ENCODE measurements at regions not wholly inside any gene's neighbourhood (a gene's known extent, or its start where the extent isn't known, plus 50 kb on each side); places are given as distances from the start of the nearest gene placed in this dataset.

GRCh38 chr4:89660444-89661172, 176.4 kb downstream of the SNCA start:
- Mint-ChIP-seq H3K4me3 (no peak overlapping the region), H3K27me3 (ENCODE audit: insufficient read depth) (no peaks in the 10 kb centered on the region), H3K9me3 (no peaks in the 10 kb centered on the region), H3K4me1 (peaks cover 5% of the 10 kb centered on the region), H3K36me3 (ENCODE audit: low read depth) (no peaks in the 10 kb centered on the region), H3K27ac (peak overlapping the region; percentile 87)
- 97 to 100% methylated on average over 1 to 4 of the region's 4 CpGs for WGBS, 2 experiments (ENCODE audit: insufficient coverage in 1 of 2, insufficient read length in 1 of 2)
- Histone ChIP-seq H3K36me3 (ENCODE audit: control insufficient read depth, insufficient read depth, low read length) (no peaks in the 10 kb centered on the region), H3K27me3 (ENCODE audit: control insufficient read depth, insufficient read depth, low read length, poor library complexity, severe bottlenecking) (no peaks in the 10 kb centered on the region), H3K9ac (ENCODE audit: extremely low read depth, low read length, poor library complexity, severe bottlenecking) (no peak overlapping the region), H3K4me3 (ENCODE audit: low read length) (no peak overlapping the region), H3K27ac (ENCODE audit: low read depth, low read length) (no peak overlapping the region), H3K4me1 (ENCODE audit: control insufficient read depth, insufficient read depth, low read length) (no peaks in the 10 kb centered on the region), H3K9me3 (ENCODE audit: control insufficient read depth, low read length) (no peaks in the 10 kb centered on the region)
- TF ChIP-seq CTCF (conservative IDR thresholded peaks at IDR 0.05): no peak
- no peak for DNase-seq

GRCh38 chr4:89658701-89659024, 178.3 kb downstream of the SNCA start:
- DNase-seq: no peak
- Mint-ChIP-seq H3K9me3 (no peaks in the 10 kb centered on the region), H3K4me3 (no peak overlapping the region), H3K27ac (no peak overlapping the region), H3K27me3 (ENCODE audit: insufficient read depth) (no peaks in the 10 kb centered on the region), H3K4me1 (peaks cover 5% of the 10 kb centered on the region), H3K36me3 (ENCODE audit: low read depth) (no peaks in the 10 kb centered on the region)
- Histone ChIP-seq H3K9ac (ENCODE audit: extremely low read depth, low read length, poor library complexity, severe bottlenecking) (no peak overlapping the region), H3K9me3 (ENCODE audit: control insufficient read depth, low read length) (no peaks in the 10 kb centered on the region), H3K4me3 (ENCODE audit: low read length) (no peak overlapping the region), H3K4me1 (ENCODE audit: control insufficient read depth, insufficient read depth, low read length) (no peaks in the 10 kb centered on the region), H3K27me3 (ENCODE audit: control insufficient read depth, insufficient read depth, low read length, poor library complexity, severe bottlenecking) (no peaks in the 10 kb centered on the region), H3K27ac (ENCODE audit: low read depth, low read length) (no peak overlapping the region), H3K36me3 (ENCODE audit: control insufficient read depth, insufficient read depth, low read length) (no peaks in the 10 kb centered on the region)
- WGBS, 2 experiments (ENCODE audit: insufficient coverage in 1 of 2, insufficient read length in 1 of 2): 96 to 100% methylated on average over 2 of the region's 2 CpGs
- TF ChIP-seq CTCF (conservative IDR thresholded peaks at IDR 0.05): no peak

GRCh38 chr4:89657931-89658700, 178.8 kb downstream of the SNCA start:
- Mint-ChIP-seq H3K36me3 (ENCODE audit: low read depth) (no peaks in the 10 kb centered on the region), H3K4me3 (no peak overlapping the region)

More at GRCh38 chr4:89657931-89658700, 178.8 kb downstream of the SNCA start:
- Mint-ChIP-seq H3K4me1 (peaks cover 5% of the 10 kb centered on the region), H3K27ac (no peak overlapping the region), H3K9me3 (no peaks in the 10 kb centered on the region), H3K27me3 (ENCODE audit: insufficient read depth) (no peaks in the 10 kb centered on the region)
- DNase-seq: no peak
- no peaks in the 10 kb centered on the region for H3K9me3 ChIP-seq (ENCODE audit: control insufficient read depth, low read length)
- 63% methylated on average over 2 to 3 of the region's 3 CpGs for WGBS, 2 experiments (ENCODE audit: insufficient coverage in 1 of 2, insufficient read length in 1 of 2)
- peak; percentile 71 for TF ChIP-seq CTCF (conservative IDR thresholded peaks at IDR 0.05)
- no peak overlapping the region for H3K27ac ChIP-seq (ENCODE audit: low read depth, low read length)
- no peak overlapping the region for H3K9ac ChIP-seq (ENCODE audit: extremely low read depth, low read length, poor library complexity, severe bottlenecking)
- no peaks in the 10 kb centered on the region for H3K27me3 ChIP-seq (ENCODE audit: control insufficient read depth, insufficient read depth, low read length, poor library complexity, severe bottlenecking)
- H3K36me3 ChIP-seq (ENCODE audit: control insufficient read depth, insufficient read depth, low read length): no peaks in the 10 kb centered on the region
- no peaks in the 10 kb centered on the region for H3K4me1 ChIP-seq (ENCODE audit: control insufficient read depth, insufficient read depth, low read length)
- H3K4me3 ChIP-seq (ENCODE audit: low read length): no peak overlapping the region
